ENCODE measurements at regions not wholly inside any gene's neighbourhood (a gene's known extent, or its start where the extent isn't known, plus 50 kb on each side); places are given as distances from the start of the nearest gene placed in this dataset.

DNA sequence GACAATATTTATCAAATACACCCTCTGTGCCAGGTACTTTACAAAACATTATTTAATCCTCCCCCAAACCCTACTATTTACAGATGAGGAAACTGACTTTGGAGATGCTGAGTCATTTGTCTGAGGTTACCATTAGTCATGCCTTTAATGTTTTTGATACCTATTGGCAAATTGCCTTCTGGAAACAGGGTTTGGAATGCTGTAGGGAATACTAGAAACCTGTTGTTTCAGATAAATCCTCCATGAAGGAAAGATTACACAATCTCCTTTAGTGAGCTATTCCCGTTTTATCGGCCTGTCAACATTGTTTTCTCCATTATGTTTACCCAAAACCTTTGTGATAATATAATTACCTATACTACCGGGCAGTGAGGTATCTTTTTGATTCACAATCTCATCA is 93.6 kb upstream of the ADGRF1 start:
- Mint-ChIP-seq H3K9me3 (peaks cover 3 to 4% of the 10 kb centered on the region in 2 donors), H3K27ac (no peak overlapping the region), H3K36me3 (no peaks in the 10 kb centered on the region)
- ATAC-seq (no peak), DNase-seq (ENCODE audit: low spot score in 2 of 2) (no peak)

DNA sequence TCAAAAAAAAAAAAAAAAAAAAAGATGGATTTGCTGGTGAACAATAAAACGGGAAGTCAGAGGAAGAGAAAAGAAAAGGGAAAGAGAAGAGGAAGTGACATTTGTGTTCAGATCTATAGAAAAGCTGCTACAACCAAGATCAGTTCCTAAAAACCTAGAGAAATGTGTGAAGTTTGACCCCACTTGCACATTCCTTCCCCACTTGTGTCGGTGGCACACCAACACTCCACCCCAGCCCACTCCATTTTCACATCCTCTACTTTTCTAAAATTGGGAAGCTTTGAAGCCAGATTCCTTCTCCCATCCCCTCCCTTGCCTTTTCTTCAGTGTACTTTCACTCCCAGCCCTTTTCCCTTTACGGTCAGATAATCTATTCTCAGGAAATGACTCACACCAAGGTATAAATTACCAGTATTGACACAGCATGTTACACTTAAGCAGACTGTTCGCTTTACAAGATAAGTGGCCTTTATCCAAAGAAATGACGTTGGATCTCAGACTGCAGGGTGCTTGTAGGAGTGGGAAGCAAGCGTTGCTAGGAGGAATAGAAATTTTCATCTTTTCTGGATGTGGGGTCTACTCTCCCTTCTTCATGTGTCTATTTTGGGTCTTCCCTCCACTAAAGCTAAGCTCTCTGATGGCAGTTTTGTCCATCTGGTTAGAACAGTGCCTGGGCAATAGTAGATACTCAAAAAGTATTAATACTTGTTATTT is 92.5 kb upstream of the ADGRF1 start:
- Mint-ChIP-seq H3K27ac (no peak overlapping the region), H3K9me3 (peaks cover 3 to 4% of the 10 kb centered on the region in 2 donors), H3K36me3 (no peaks in the 10 kb centered on the region)
- ATAC-seq (no peak), DNase-seq (ENCODE audit: low spot score in 2 of 2) (no peak)

GRCh38 chr6:47133230-47134000 is 91.3 kb upstream of the ADGRF1 start:
- no peak for ATAC-seq
- peaks cover 3 to 4% of the 10 kb centered on the region in 2 donors for H3K9me3 Mint-ChIP-seq
- H3K27ac Mint-ChIP-seq: no peak overlapping the region
- no peak for DNase-seq (ENCODE audit: low spot score in 2 of 2)
- no peaks in the 10 kb centered on the region for H3K36me3 Mint-ChIP-seq

GRCh38 chr6:47132724-47133123 is 90.6 kb upstream of the ADGRF1 start:
- Mint-ChIP-seq H3K27ac (no peak overlapping the region), H3K9me3 (no peaks in the 10 kb centered on the region), H3K36me3 (no peaks in the 10 kb centered on the region)
- ATAC-seq (no peak), DNase-seq (ENCODE audit: low spot score in 2 of 2) (no peak)

- ATAC-seq: no peak
- no peak for DNase-seq (ENCODE audit: low spot score in 2 of 2)
- H3K27ac Mint-ChIP-seq: no peak overlapping the region
These were observed 89.6 kb upstream of the ADGRF1 start for GRCh38 chr6:47131773-47132172.

DNA sequence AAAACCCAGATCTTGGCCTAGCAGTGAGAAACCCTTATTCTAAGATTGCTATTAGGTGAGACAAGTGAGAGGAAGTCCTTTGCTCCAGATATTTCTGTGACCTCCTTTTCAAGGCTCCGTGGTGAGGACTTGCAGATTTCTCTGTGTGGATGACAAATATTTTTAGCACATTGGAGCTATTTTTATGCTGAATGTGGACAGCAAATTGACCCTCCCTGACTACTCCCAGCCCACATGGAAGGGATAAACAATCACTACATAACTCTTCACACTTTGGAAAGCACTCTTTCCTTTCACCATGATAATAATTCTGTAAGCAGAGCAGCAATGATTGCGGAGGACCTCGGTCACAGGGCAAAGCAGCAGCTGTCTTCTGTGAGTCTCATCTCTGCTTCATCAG is 88.0 kb upstream of the ADGRF1 start:
- Mint-ChIP-seq H3K27ac (no peak overlapping the region), H3K36me3 (no peaks in the 10 kb centered on the region), H3K9me3 (no peaks in the 10 kb centered on the region)
- ATAC-seq (no peak), DNase-seq (ENCODE audit: low spot score in 2 of 2) (no peak)

More at GRCh38 chr6:47131773-47132172, 89.6 kb upstream of the ADGRF1 start:
- H3K9me3 Mint-ChIP-seq: no peaks in the 10 kb centered on the region
- H3K36me3 Mint-ChIP-seq: no peaks in the 10 kb centered on the region

GRCh38 chr6:47129129-47129528 is 87.0 kb upstream of the ADGRF1 start:
- no peaks in the 10 kb centered on the region for H3K9me3 Mint-ChIP-seq
- no peak overlapping the region for H3K27ac Mint-ChIP-seq
- H3K36me3 Mint-ChIP-seq: no peaks in the 10 kb centered on the region
- DNase-seq (ENCODE audit: low spot score in 2 of 2) (no peak), ATAC-seq (no peak)

DNA sequence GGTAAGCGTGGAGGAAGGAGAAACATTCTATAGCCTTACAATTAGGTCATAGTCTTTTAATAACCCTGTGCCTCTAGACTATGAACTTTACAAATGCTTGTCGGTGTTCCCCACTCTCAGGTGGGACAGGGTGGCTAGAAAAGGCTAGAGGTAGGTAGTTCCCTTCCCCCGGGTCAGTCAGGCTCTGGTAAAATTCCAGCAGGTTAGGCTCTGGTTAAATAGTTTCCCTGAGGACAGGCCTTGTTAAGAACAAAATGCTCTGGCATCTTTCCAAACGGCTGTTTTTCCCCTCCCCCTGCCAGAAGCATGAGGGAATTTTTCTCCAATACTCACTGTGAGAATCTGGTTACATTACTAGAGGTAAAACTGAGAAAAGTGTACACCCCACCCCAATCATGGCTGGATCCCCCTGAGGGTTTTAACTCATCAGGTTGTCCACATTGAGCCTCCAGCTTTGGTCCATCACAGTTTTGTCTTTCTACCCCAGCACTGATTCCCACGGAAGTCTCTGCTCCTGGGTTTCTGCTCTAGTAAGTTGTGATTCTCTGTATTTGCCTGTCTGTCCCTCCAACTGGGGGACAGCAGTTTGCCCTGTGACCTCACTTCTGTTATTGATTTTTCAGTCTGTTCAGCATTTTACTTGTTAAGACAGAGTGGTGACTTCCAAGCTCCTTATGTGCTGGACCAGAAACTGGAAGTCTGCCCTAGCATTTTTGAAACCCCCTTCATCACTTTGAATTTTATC is 84.7 kb upstream of the ADGRF1 start:
- no peak for ATAC-seq
- H3K36me3 Mint-ChIP-seq: no peaks in the 10 kb centered on the region
- H3K27ac Mint-ChIP-seq: no peak overlapping the region
- no peak for DNase-seq (ENCODE audit: low spot score in 2 of 2)
- no peaks in the 10 kb centered on the region for H3K9me3 Mint-ChIP-seq

DNA sequence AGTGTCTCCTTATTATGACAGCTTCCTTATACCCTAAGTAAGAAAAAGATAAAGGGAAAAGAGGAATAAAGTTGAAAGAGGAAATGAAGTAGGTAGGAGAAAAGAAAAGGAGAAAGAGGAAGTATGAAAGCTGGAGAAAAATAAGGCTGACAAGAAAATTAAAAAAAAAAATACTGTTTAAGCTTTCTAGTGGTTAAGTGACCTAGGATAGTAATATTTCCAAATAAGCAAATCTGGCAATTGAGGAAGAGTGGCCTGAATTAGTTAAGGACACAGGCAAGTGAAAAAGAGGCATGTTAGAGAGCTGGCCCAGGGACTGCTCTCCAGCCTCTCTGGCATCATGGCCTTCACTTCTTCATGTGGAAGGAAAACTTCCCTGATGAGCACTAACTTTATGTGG is 76.5 kb upstream of the ADGRF1 start:
- no peak for DNase-seq (ENCODE audit: low spot score in 2 of 2)
- ATAC-seq: no peak
- H3K27ac Mint-ChIP-seq: no peak overlapping the region

DNA sequence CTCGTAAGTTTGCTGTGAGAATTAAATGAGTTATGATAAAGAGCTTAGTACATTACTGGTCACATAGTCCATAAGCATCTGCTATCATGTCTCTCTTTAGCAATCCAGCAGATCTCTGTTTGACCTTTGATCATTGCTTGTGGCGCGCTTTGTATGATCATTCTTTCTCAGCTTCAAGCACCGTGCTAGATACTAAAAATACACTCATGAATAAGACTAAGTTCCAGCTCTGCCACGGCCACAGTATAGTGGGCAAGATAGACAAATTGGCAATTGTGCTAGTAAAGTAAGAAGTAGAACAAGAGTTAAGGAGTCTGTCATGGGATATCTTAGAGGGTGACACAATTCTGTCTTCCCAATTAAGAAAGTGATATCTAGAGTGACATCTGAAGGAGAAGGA is 75.2 kb upstream of the ADGRF1 start:
- DNase-seq (ENCODE audit: low spot score in 2 of 2): no peak
- ATAC-seq: no peak
- Mint-ChIP-seq H3K9me3 (no peaks in the 10 kb centered on the region), H3K36me3 (no peaks in the 10 kb centered on the region), H3K27ac (no peak overlapping the region)

More for the DNA sequence above, 76.5 kb upstream of the ADGRF1 start:
- H3K9me3 Mint-ChIP-seq: no peaks in the 10 kb centered on the region
- no peaks in the 10 kb centered on the region for H3K36me3 Mint-ChIP-seq

DNA sequence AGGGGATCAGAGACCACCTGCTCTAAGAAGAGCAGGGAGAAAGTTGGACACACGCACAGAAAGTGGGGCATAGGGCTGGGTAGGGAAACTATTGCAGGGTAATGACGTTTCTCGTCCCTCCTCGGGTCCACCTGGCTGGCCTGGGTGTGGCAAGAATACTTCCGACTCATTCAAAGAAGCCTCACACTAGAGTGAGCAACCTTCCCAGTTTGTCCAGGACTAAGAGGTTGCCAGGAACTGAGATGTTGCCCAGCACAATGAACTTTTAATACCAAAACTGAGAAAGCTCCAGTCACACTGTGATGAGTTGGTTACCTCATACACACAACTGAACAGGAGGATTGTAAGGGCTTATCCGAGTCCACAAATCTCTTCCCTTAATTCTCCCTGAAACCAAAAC is 74.5 kb upstream of the ADGRF1 start:
- no peaks in the 10 kb centered on the region for H3K36me3 Mint-ChIP-seq
- no peak for ATAC-seq
- H3K27ac Mint-ChIP-seq: no peak overlapping the region
- DNase-seq (ENCODE audit: low spot score in 2 of 2): no peak
- no peaks in the 10 kb centered on the region for H3K9me3 Mint-ChIP-seq

DNA sequence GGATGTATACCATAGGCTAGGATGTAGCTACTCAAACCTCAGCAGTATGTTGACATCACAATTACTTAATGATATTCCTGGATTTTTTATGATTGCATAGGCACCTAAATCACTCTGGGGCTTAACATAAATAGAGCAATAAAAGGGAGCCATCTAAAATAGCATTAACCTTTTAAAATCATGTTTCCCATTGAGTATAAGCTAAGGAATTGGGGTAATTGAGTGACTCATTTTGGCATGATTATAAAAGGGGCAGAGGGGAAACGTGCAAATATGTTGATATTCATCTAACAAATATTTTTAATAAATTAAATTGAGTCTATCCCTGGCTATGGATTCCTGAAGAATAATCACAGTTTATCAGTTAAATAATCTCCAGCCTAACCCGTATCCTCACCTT is 74.0 kb upstream of the ADGRF1 start:
- Mint-ChIP-seq H3K9me3 (no peaks in the 10 kb centered on the region), H3K36me3 (no peaks in the 10 kb centered on the region), H3K27ac (no peak overlapping the region)
- no peak for ATAC-seq
- DNase-seq (ENCODE audit: low spot score in 2 of 2): no peak

GRCh38 chr6:47114460-47114859 is 72.3 kb upstream of the ADGRF1 start:
- H3K9me3 Mint-ChIP-seq: no peaks in the 10 kb centered on the region
- H3K27ac Mint-ChIP-seq: no peak overlapping the region
- no peak for ATAC-seq
- H3K36me3 Mint-ChIP-seq: no peaks in the 10 kb centered on the region
- DNase-seq (ENCODE audit: low spot score in 2 of 2): no peak

GRCh38 chr6:47112317-47112716 is 70.2 kb upstream of the ADGRF1 start:
- H3K36me3 Mint-ChIP-seq: no peaks in the 10 kb centered on the region
- DNase-seq (ENCODE audit: low spot score in 2 of 2) (no peak), ATAC-seq (no peak)
- no peak overlapping the region for H3K27ac Mint-ChIP-seq
- H3K9me3 Mint-ChIP-seq: no peaks in the 10 kb centered on the region

GRCh38 chr6:47111685-47112084 is 69.6 kb upstream of the ADGRF1 start:
- ATAC-seq (no peak), DNase-seq (ENCODE audit: low spot score in 2 of 2) (no peak)
- Mint-ChIP-seq H3K27ac (no peak overlapping the region), H3K36me3 (no peaks in the 10 kb centered on the region), H3K9me3 (no peaks in the 10 kb centered on the region)

GRCh38 chr6:47109281-47109680 is 67.1 kb upstream of the ADGRF1 start:
- DNase-seq (ENCODE audit: low spot score in 2 of 2) (no peak), ATAC-seq (no peak)
- Mint-ChIP-seq H3K36me3 (no peaks in the 10 kb centered on the region), H3K9me3 (no peaks in the 10 kb centered on the region), H3K27ac (no peak overlapping the region)

GRCh38 chr6:47106721-47107197 is 64.6 kb upstream of the ADGRF1 start:
- H3K9me3 Mint-ChIP-seq: no peaks in the 10 kb centered on the region
- no peaks in the 10 kb centered on the region for H3K36me3 Mint-ChIP-seq
- no peak overlapping the region for H3K27ac Mint-ChIP-seq
- ATAC-seq (no peak), DNase-seq (ENCODE audit: low spot score in 2 of 2) (no peak)
